Erythroblast (primary cell): ENCODE measurements at regions not wholly inside any gene's neighbourhood (a gene's known extent, or its start where the extent isn't known, plus 50 kb on each side); places are given as distances from the start of the nearest gene placed in this dataset.

Source experiments
- GATA1 ChIP-seq: IDR thresholded peaks from 2 replicates; pipeline ENCODE4 v1.6.1; 2011; ENCODE audit warnings: low read depth, mild to moderate bottlenecking, control low read depth, low read length, moderate library complexity
- POLR2A ChIP-seq: IDR thresholded peaks from 2 replicates; pipeline ENCODE4 v1.6.1; 2011; ENCODE audit warnings: mild to moderate bottlenecking, low read length

- TF ChIP-seq POLR2A, result no peak
- no peak for TF ChIP-seq GATA1
These were observed 73.8 kb downstream of the DHRS2 start for GRCh38 chr14:23709923-23710322.
